Activated CD4-positive, alpha-beta T cell treated with anti-CD3 and anti-CD28 coated beads for 36 hours (primary cell): ENCODE measurements at regions not wholly inside any gene's neighbourhood (a gene's known extent, or its start where the extent isn't known, plus 50 kb on each side); places are given as distances from the start of the nearest gene placed in this dataset.
A peak's percentile ranks its signal among the peaks of the same experiment; 100 is the strongest.

Experiments used
- ATAC-seq: fragments of 200-7000 bp; cut with Tn5 transposase; one replicate; pipeline ENCODE4 v1.10.0; 2021; ENCODE audit warnings: mild to moderate bottlenecking, moderate library complexity
- CTCF ChIA-PET: fragments of 350-600 bp; sonication (Branson Sonifier 250); formaldehyde crosslinking; loops from one replicate; lab custom pipeline; 2021; ENCODE audit warnings: antibody characterized with exemption; lab: Charles Lee
- POLR2A ChIA-PET: fragments of 350-600 bp; sonication (Branson Sonifier 250); formaldehyde crosslinking; loops from one replicate; lab custom pipeline; 2021; ENCODE audit warnings: antibody characterized with exemption, inconsistent platforms; lab: Charles Lee
- DNase-seq: peaks from one replicate; pipeline ENCODE4 v3.0.0-alpha.2; 2020
- H3K27ac Mint-ChIP-seq: one replicate; pipeline ENCODE4 v1.8.0; 2021; ENCODE audit warnings: mixed read lengths
- H3K27me3 Mint-ChIP-seq: one replicate; pipeline ENCODE4 v1.8.0; 2021; ENCODE audit warnings: mixed read lengths
- H3K36me3 Mint-ChIP-seq: one replicate; pipeline ENCODE4 v1.8.0; 2021; ENCODE audit warnings: low read depth, mixed read lengths
- H3K4me1 Mint-ChIP-seq: one replicate; pipeline ENCODE4 v1.8.0; 2021; ENCODE audit warnings: mixed read lengths
- H3K4me3 Mint-ChIP-seq: one replicate; pipeline ENCODE4 v1.8.0; 2021; ENCODE audit warnings: mild to moderate bottlenecking, moderate library complexity, mixed read lengths
- H3K9me3 Mint-ChIP-seq: one replicate; pipeline ENCODE4 v1.8.0; 2021; ENCODE audit warnings: low read depth, mixed read lengths
- intact Hi-C, 2 experiments: fragments of 100-400 bp; cut with DNase I in 1 of 2; cut with micrococcal nuclease in 1 of 2; formaldehyde crosslinking; loops; one replicate each; pipeline versions ENCODE4 v1.14.2 to v1.15.1; 2022 to 2024; cut with DNase I, micrococcal nuclease

DNA sequence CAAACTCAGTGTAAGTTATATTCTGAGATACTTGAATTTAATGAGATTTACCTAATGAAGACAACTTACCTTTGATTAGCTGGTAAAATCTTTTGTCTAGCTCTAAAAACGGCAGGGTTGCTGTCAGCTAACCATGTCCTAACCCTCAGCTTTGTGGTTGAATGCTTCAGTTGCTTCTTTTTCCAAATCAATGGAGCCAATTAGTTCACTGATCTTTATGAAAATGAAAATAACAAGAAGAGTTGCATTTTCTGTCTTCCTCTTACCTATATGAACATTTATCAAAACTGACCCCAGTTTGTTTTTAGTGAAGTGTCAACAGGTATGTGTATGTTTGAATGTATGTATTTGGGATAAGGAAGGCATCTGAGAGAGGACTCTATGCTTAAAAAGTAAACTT lies 253.1 kb upstream of the MTPN start:
- intact Hi-C loops = no loop called here
- no peak for ATAC-seq
- no peaks in the 10 kb centered on the region for H3K36me3 Mint-ChIP-seq

GRCh38 chr7:136229790-136230189 lies 252.6 kb upstream of the MTPN start:
- ATAC-seq (no peak), DNase-seq (no peak)
- Mint-ChIP-seq H3K4me3 (no peak overlapping the region), H3K4me1 (no peaks in the 10 kb centered on the region), H3K27me3 (no peaks in the 10 kb centered on the region), H3K36me3 (no peaks in the 10 kb centered on the region), H3K27ac (no peak overlapping the region), H3K9me3 (peaks cover 22% of the 10 kb centered on the region)
- ChIA-PET CTCF (no interaction called here), POLR2A (no interaction called here)
- intact Hi-C loops = no loop called here

More for the DNA sequence above, 253.1 kb upstream of the MTPN start:
- H3K4me3 Mint-ChIP-seq = no peak overlapping the region
- no peaks in the 10 kb centered on the region for H3K4me1 Mint-ChIP-seq
- H3K27ac Mint-ChIP-seq = no peak overlapping the region
- POLR2A ChIA-PET = no interaction called here
- H3K9me3 Mint-ChIP-seq = peaks cover 22% of the 10 kb centered on the region
- H3K27me3 Mint-ChIP-seq = no peaks in the 10 kb centered on the region
- DNase-seq = no peak
- CTCF ChIA-PET = no interaction called here

DNA sequence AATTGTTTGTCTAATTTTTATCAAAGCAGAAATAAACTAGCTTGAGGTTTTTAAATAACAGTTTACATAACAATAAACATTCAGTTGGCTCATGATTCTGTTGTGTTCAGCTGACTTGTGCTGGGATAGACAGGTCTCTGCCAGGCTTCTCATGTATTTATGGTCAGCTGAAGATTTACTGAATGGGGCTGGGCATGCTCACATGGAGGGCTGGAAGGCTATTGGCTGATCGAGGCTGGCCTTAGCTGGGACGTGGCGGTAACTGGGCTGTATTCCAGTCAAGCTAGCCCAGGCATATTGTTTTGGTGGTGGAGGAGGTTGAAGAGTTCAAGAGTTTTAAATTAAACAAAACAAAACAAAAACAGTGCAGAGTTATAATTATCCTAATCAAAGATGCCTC lies 251.0 kb upstream of the MTPN start:
- no peak overlapping the region for H3K4me3 Mint-ChIP-seq
- peaks cover 23% of the 10 kb centered on the region for H3K9me3 Mint-ChIP-seq
- no peaks in the 10 kb centered on the region for H3K4me1 Mint-ChIP-seq
- ATAC-seq (no peak), DNase-seq (no peak)
- no peak overlapping the region for H3K27ac Mint-ChIP-seq
- no peaks in the 10 kb centered on the region for H3K36me3 Mint-ChIP-seq
- intact Hi-C loops = no loop called here
- no peaks in the 10 kb centered on the region for H3K27me3 Mint-ChIP-seq
- POLR2A ChIA-PET = no interaction called here
- CTCF ChIA-PET = no interaction called here

DNA sequence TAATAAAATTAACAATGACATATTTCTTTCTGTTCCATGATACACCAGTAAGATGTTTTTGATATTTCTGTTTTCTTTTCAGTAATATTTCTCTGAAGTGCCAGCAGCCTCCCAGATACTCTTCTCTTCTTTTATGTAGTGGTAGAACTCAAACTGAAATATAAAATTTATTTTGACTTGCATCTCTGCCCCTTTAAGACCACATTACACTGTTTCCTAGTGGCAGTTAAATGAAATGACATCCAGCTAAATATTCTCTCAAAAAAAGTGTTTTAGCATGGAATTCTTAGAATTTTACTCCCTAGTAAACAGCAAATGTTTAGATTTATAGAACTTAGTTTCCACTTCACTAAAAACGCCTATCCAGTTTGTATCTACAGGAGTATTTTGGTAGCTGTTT lies 237.2 kb upstream of the MTPN start:
- no peak for ATAC-seq
- ChIA-PET POLR2A (no interaction called here), CTCF (no interaction called here)
- intact Hi-C loops = no loop called here
- no peaks in the 10 kb centered on the region for H3K27me3 Mint-ChIP-seq
- H3K4me3 Mint-ChIP-seq = no peak overlapping the region
- no peak overlapping the region for H3K27ac Mint-ChIP-seq
- H3K9me3 Mint-ChIP-seq = no peaks in the 10 kb centered on the region
- no peak for DNase-seq
- H3K4me1 Mint-ChIP-seq = no peaks in the 10 kb centered on the region
- peaks cover 2% of the 10 kb centered on the region for H3K36me3 Mint-ChIP-seq

DNA sequence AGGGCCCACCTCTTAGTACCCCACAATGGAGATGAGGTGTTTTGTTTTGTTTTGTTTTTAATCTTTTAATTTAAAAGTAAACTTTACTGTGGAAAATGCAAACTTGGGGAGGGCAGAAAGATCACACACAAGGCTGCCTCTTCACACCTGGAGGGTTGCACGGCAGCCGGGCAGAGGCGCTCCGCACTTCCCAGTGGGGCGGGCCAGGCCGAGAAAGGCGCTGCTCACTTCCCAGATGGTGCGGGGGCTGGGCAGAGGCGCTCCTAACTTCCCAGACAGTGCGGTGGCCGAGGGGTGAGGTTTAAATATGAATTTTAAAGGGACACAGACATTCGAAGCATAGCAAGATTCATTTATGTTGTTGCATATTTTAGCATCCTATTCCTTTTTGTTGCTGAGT lies 235.9 kb upstream of the MTPN start:
- ChIA-PET CTCF (no interaction called here), POLR2A (no interaction called here)
- H3K27ac Mint-ChIP-seq = no peak overlapping the region
- no peaks in the 10 kb centered on the region for H3K9me3 Mint-ChIP-seq
- peaks cover 2% of the 10 kb centered on the region for H3K36me3 Mint-ChIP-seq
- no peak for DNase-seq
- intact Hi-C loops = no loop called here
- H3K4me1 Mint-ChIP-seq = no peaks in the 10 kb centered on the region
- no peak for ATAC-seq
- H3K27me3 Mint-ChIP-seq = no peaks in the 10 kb centered on the region
- no peak overlapping the region for H3K4me3 Mint-ChIP-seq

- H3K27me3 Mint-ChIP-seq = no peaks in the 10 kb centered on the region
- H3K27ac Mint-ChIP-seq = no peak overlapping the region
- intact Hi-C loops = no loop called here
- peaks cover 2% of the 10 kb centered on the region for H3K36me3 Mint-ChIP-seq
- POLR2A ChIA-PET = no interaction called here
- no peak overlapping the region for H3K4me3 Mint-ChIP-seq
- H3K9me3 Mint-ChIP-seq = no peaks in the 10 kb centered on the region
- DNase-seq (no peak), ATAC-seq (no peak)
- CTCF ChIA-PET = no interaction called here
- H3K4me1 Mint-ChIP-seq = no peaks in the 10 kb centered on the region
Measured at GRCh38 chr7:136210664-136211063, 233.5 kb upstream of the MTPN start.

DNA sequence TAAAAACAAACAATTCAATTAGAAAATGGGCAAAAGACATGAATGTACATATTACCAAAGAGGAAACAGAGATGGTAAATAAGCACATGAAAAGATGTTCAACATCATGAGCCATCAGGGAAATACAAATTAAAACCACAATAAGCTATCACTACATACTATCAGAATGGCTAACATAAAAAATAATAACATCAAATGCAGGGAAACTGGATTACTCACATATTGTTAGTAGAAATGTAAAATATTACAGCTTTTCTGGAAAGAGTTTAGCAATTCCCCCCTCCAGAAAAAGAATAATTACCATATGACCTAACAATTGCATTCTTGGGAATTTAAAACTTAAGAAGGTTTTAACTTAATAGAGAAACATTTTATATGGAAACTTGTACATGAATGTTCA lies 232.9 kb upstream of the MTPN start:
- DNase-seq = no peak
- Mint-ChIP-seq H3K4me3 (no peak overlapping the region), H3K36me3 (peaks cover 2% of the 10 kb centered on the region), H3K27ac (no peak overlapping the region), H3K9me3 (no peaks in the 10 kb centered on the region), H3K27me3 (no peaks in the 10 kb centered on the region), H3K4me1 (no peaks in the 10 kb centered on the region)
- ATAC-seq = no peak
- intact Hi-C loops = no loop called here
- ChIA-PET POLR2A (no interaction called here), CTCF (no interaction called here)

DNA sequence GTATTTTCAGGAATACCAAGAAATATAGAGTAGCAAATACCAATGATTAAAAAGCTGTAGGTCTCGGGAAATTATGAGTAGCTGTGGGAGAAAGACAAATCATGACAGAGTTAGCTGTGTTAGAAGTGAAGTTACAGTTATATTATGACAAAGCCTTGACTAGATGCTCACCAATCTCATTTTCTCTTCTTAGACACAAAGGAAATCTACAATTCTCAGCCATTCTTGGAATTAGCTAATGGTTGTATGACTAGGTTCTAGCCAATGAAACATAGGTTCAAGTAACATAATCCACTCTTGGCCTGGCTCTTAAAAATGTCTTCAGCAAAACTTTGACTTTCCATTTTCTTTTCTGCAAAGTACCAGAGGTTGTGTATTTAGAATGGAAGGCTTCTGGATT lies 228.8 kb upstream of the MTPN start:
- DNase-seq (no peak), ATAC-seq (peak; percentile 12)
- no peaks in the 10 kb centered on the region for H3K4me1 Mint-ChIP-seq
- intact Hi-C loops = no loop called here
- ChIA-PET CTCF (interaction anchor here (0.6 kb wide), 1 partner anchor 30 kb away, joined by 5 read pairs; no protein-coding TSS in a partner anchor), POLR2A (no interaction called here)
- no peak overlapping the region for H3K27ac Mint-ChIP-seq
- peaks cover 2% of the 10 kb centered on the region for H3K36me3 Mint-ChIP-seq
- no peak overlapping the region for H3K4me3 Mint-ChIP-seq
- H3K27me3 Mint-ChIP-seq = no peaks in the 10 kb centered on the region
- no peaks in the 10 kb centered on the region for H3K9me3 Mint-ChIP-seq

GRCh38 chr7:136198168-136198567 lies 221.0 kb upstream of the MTPN start:
- intact Hi-C loops = no loop called here
- H3K4me3 Mint-ChIP-seq = no peak overlapping the region
- ATAC-seq (no peak), DNase-seq (no peak)
- H3K36me3 Mint-ChIP-seq = peaks cover 2% of the 10 kb centered on the region
- H3K9me3 Mint-ChIP-seq = peaks cover 26% of the 10 kb centered on the region
- ChIA-PET CTCF (interaction anchor here (0.6 kb wide), 1 partner anchor 15 kb away, joined by 3 read pairs; no protein-coding TSS in a partner anchor), POLR2A (no interaction called here)
- no peak overlapping the region for H3K27ac Mint-ChIP-seq
- no peaks in the 10 kb centered on the region for H3K27me3 Mint-ChIP-seq
- H3K4me1 Mint-ChIP-seq = no peaks in the 10 kb centered on the region

- no peak overlapping the region for H3K4me3 Mint-ChIP-seq
- H3K27me3 Mint-ChIP-seq = no peaks in the 10 kb centered on the region
- intact Hi-C loops = no loop called here
- CTCF ChIA-PET = no interaction called here
- DNase-seq = no peak
- H3K27ac Mint-ChIP-seq = no peak overlapping the region
- no peak for ATAC-seq
- POLR2A ChIA-PET = no interaction called here
- peaks cover 26% of the 10 kb centered on the region for H3K9me3 Mint-ChIP-seq
- H3K4me1 Mint-ChIP-seq = no peaks in the 10 kb centered on the region
- H3K36me3 Mint-ChIP-seq = peaks cover 2% of the 10 kb centered on the region
Measured at GRCh38 chr7:136194878-136195277, 217.7 kb upstream of the MTPN start.

DNA sequence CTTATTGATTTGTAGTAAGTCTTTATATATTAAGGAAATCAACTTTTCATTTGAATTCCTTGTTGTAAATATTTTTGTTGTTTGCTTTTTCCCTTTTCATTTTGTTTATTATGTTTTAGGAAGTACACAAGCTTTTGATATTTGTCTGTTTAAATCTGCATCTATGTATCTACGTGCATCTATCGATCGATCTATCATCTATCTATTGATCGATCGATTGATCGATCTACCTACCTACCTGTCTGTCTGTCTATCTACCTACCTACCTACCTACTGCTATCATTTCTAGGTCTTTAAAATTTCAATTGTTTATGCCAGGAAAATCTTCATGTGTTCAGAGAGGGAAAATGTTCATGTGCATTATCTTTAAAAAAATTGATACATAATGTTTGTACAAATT lies 216.8 kb upstream of the MTPN start:
- no peak for DNase-seq
- ChIA-PET CTCF (no interaction called here), POLR2A (no interaction called here)
- Mint-ChIP-seq H3K27me3 (no peaks in the 10 kb centered on the region), H3K4me3 (no peak overlapping the region), H3K36me3 (peaks cover 2% of the 10 kb centered on the region), H3K9me3 (peaks cover 26% of the 10 kb centered on the region), H3K27ac (no peak overlapping the region), H3K4me1 (no peaks in the 10 kb centered on the region)
- no peak for ATAC-seq
- intact Hi-C loops = no loop called here

DNA sequence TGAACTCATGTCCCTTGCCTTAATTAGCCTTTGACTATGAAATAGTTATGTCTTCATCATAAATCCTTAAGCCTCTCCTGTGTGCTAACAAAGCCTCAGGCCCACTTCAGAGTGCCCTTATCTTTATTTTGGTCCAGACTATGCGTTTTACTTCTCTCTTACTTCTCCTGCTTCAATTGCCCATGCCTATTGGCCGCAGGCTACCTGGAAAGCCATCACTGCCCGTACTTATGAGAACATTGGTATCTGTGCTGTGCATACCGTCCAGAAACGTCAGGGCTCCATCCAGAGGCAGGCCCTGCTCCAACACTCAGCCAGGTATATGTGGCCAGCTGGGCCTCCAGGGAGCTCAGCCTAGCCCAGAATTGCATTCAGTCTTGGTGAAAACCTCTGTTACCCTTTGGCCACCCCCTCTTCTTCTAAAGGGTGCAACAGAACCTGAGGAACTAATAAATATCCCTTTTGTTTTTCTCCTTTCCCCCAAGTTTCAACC lies 212.4 kb upstream of the MTPN start:
- H3K27ac Mint-ChIP-seq = no peak overlapping the region
- no peaks in the 10 kb centered on the region for H3K27me3 Mint-ChIP-seq
- H3K4me1 Mint-ChIP-seq = no peaks in the 10 kb centered on the region
- ChIA-PET POLR2A (no interaction called here), CTCF (no interaction called here)
- no peaks in the 10 kb centered on the region for H3K36me3 Mint-ChIP-seq
- DNase-seq = no peak
- intact Hi-C loops = no loop called here
- H3K9me3 Mint-ChIP-seq = peaks cover 3% of the 10 kb centered on the region
- H3K4me3 Mint-ChIP-seq = no peak overlapping the region
- no peak for ATAC-seq

GRCh38 chr7:136186281-136186680 lies 209.1 kb upstream of the MTPN start:
- ATAC-seq = no peak
- no peak for DNase-seq
- intact Hi-C loops = no loop called here
- Mint-ChIP-seq H3K27me3 (no peaks in the 10 kb centered on the region), H3K4me1 (no peaks in the 10 kb centered on the region), H3K9me3 (no peaks in the 10 kb centered on the region), H3K4me3 (no peak overlapping the region), H3K27ac (no peak overlapping the region), H3K36me3 (no peaks in the 10 kb centered on the region)
- ChIA-PET CTCF (no interaction called here), POLR2A (no interaction called here)
